Activated CD8-positive, alpha-beta memory T cell treated with anti-CD3 and anti-CD28 coated beads, Interleukin-2, amount 10 ng/mL, durations not matched to agents 7 days and 5 days (primary cell): ENCODE measurements at regions not wholly inside any gene's neighbourhood (a gene's known extent, or its start where the extent isn't known, plus 50 kb on each side); places are given as distances from the start of the nearest gene placed in this dataset.

Source experiments
- ATAC-seq: fragments of 150-1000 bp; cut with Tn5 transposase; one replicate; pipeline ENCODE4 v1.10.0; 2021; ENCODE audit warnings: moderate library complexity
- CTCF ChIA-PET: fragments of 350-600 bp; sonication (Branson Sonifier 250); formaldehyde crosslinking; loops from one replicate; lab custom pipeline; 2021; ENCODE audit warnings: antibody characterized with exemption; lab: Charles Lee
- DNase-seq: peaks from one replicate; pipeline ENCODE4 v3.0.0-alpha.2; 2020
- H3K27ac Mint-ChIP-seq: one replicate; pipeline ENCODE4 v1.8.0; 2021; ENCODE audit warnings: mild to moderate bottlenecking, mixed read lengths
- H3K27me3 Mint-ChIP-seq: one replicate; pipeline ENCODE4 v1.8.0; 2021; ENCODE audit warnings: mixed read lengths
- H3K36me3 Mint-ChIP-seq: one replicate; pipeline ENCODE4 v1.8.0; 2021; ENCODE audit warnings: mild to moderate bottlenecking, mixed read lengths
- H3K4me1 Mint-ChIP-seq: one replicate; pipeline ENCODE4 v1.8.0; 2021; ENCODE audit warnings: mixed read lengths
- H3K4me3 Mint-ChIP-seq: one replicate; pipeline ENCODE4 v1.8.0; 2021; ENCODE audit warnings: mild to moderate bottlenecking, moderate library complexity, mixed read lengths
- H3K9me3 Mint-ChIP-seq: one replicate; pipeline ENCODE4 v1.8.0; 2022; ENCODE audit warnings: low read depth, mixed read lengths

- Mint-ChIP-seq H3K36me3 (no peaks in the 10 kb centered on the region), H3K4me1 (no peaks in the 10 kb centered on the region), H3K9me3 (no peaks in the 10 kb centered on the region), H3K4me3 (no peak overlapping the region), H3K27ac (no peak overlapping the region), H3K27me3 (no peaks in the 10 kb centered on the region)
- ATAC-seq (no peak), DNase-seq (no peak)
- CTCF ChIA-PET = no interaction called here
Measured at GRCh38 chr7:45985902-45986301, 64.8 kb upstream of the IGFBP3 start.

- ATAC-seq (no peak), DNase-seq (no peak)
- Mint-ChIP-seq H3K4me1 (no peaks in the 10 kb centered on the region), H3K36me3 (no peaks in the 10 kb centered on the region), H3K27ac (no peak overlapping the region), H3K9me3 (no peaks in the 10 kb centered on the region), H3K27me3 (no peaks in the 10 kb centered on the region), H3K4me3 (no peak overlapping the region)
- CTCF ChIA-PET = interaction anchor here (0.8 kb wide), 1 partner anchor 8 kb away, joined by 3 read pairs; no protein-coding TSS in a partner anchor
Measured at GRCh38 chr7:45984386-45985295, 63.6 kb upstream of the IGFBP3 start.

- Mint-ChIP-seq H3K27me3 (no peaks in the 10 kb centered on the region), H3K4me3 (no peak overlapping the region), H3K27ac (no peak overlapping the region), H3K4me1 (no peaks in the 10 kb centered on the region), H3K9me3 (no peaks in the 10 kb centered on the region), H3K36me3 (no peaks in the 10 kb centered on the region)
- ATAC-seq (no peak), DNase-seq (no peak)
- CTCF ChIA-PET = no interaction called here
Measured at GRCh38 chr7:45983720-45984255, 62.7 kb upstream of the IGFBP3 start.

- Mint-ChIP-seq H3K4me1 (no peaks in the 10 kb centered on the region), H3K27ac (no peak overlapping the region), H3K9me3 (no peaks in the 10 kb centered on the region), H3K27me3 (no peaks in the 10 kb centered on the region), H3K4me3 (no peak overlapping the region), H3K36me3 (no peaks in the 10 kb centered on the region)
- ATAC-seq = no peak
- no peak for DNase-seq
- CTCF ChIA-PET = no interaction called here
Measured at GRCh38 chr7:45982907-45983719, 62.0 kb upstream of the IGFBP3 start.

GRCh38 chr7:45982132-45982531, 61.1 kb upstream of the IGFBP3 start:
- no peaks in the 10 kb centered on the region for H3K9me3 Mint-ChIP-seq

GRCh38 chr7:45980973-45981372, 59.9 kb upstream of the IGFBP3 start:
- ATAC-seq (no peak), DNase-seq (no peak)
- H3K4me3 Mint-ChIP-seq = no peak overlapping the region
- no peaks in the 10 kb centered on the region for H3K27me3 Mint-ChIP-seq
- no peak overlapping the region for H3K27ac Mint-ChIP-seq
- H3K36me3 Mint-ChIP-seq = no peaks in the 10 kb centered on the region
- CTCF ChIA-PET = no interaction called here
- no peaks in the 10 kb centered on the region for H3K9me3 Mint-ChIP-seq
- no peaks in the 10 kb centered on the region for H3K4me1 Mint-ChIP-seq

More at GRCh38 chr7:45982132-45982531, 61.1 kb upstream of the IGFBP3 start:
- CTCF ChIA-PET = no interaction called here
- Mint-ChIP-seq H3K4me1 (no peaks in the 10 kb centered on the region), H3K27me3 (no peaks in the 10 kb centered on the region), H3K36me3 (no peaks in the 10 kb centered on the region), H3K4me3 (no peak overlapping the region), H3K27ac (no peak overlapping the region)
- DNase-seq (no peak), ATAC-seq (no peak)

- DNase-seq (no peak), ATAC-seq (no peak)
- no peaks in the 10 kb centered on the region for H3K27me3 Mint-ChIP-seq
Measured at GRCh38 chr7:45980181-45980905, 59.3 kb upstream of the IGFBP3 start.

GRCh38 chr7:45979275-45980180, 58.5 kb upstream of the IGFBP3 start:
- no peaks in the 10 kb centered on the region for H3K36me3 Mint-ChIP-seq

More at GRCh38 chr7:45980181-45980905, 59.3 kb upstream of the IGFBP3 start:
- Mint-ChIP-seq H3K27ac (no peak overlapping the region), H3K4me1 (no peaks in the 10 kb centered on the region), H3K36me3 (no peaks in the 10 kb centered on the region), H3K4me3 (no peak overlapping the region), H3K9me3 (no peaks in the 10 kb centered on the region)
- CTCF ChIA-PET = no interaction called here

GRCh38 chr7:45978731-45979211, 57.7 kb upstream of the IGFBP3 start:
- no peaks in the 10 kb centered on the region for H3K27me3 Mint-ChIP-seq
- H3K36me3 Mint-ChIP-seq = no peaks in the 10 kb centered on the region
- no peak overlapping the region for H3K4me3 Mint-ChIP-seq
- CTCF ChIA-PET = no interaction called here
- DNase-seq = no peak
- H3K9me3 Mint-ChIP-seq = no peaks in the 10 kb centered on the region
- H3K4me1 Mint-ChIP-seq = no peaks in the 10 kb centered on the region
- no peak overlapping the region for H3K27ac Mint-ChIP-seq
- no peak for ATAC-seq

More at GRCh38 chr7:45979275-45980180, 58.5 kb upstream of the IGFBP3 start:
- no peak overlapping the region for H3K27ac Mint-ChIP-seq
- no peak overlapping the region for H3K4me3 Mint-ChIP-seq
- H3K9me3 Mint-ChIP-seq = no peaks in the 10 kb centered on the region
- no peaks in the 10 kb centered on the region for H3K27me3 Mint-ChIP-seq
- no peaks in the 10 kb centered on the region for H3K4me1 Mint-ChIP-seq
- ATAC-seq (no peak), DNase-seq (no peak)
- CTCF ChIA-PET = no interaction called here

GRCh38 chr7:45978010-45978681, 57.1 kb upstream of the IGFBP3 start:
- Mint-ChIP-seq H3K27ac (no peak overlapping the region), H3K36me3 (no peaks in the 10 kb centered on the region), H3K9me3 (no peaks in the 10 kb centered on the region), H3K27me3 (no peaks in the 10 kb centered on the region), H3K4me1 (no peaks in the 10 kb centered on the region), H3K4me3 (no peak overlapping the region)
- DNase-seq (no peak), ATAC-seq (no peak)
- CTCF ChIA-PET = no interaction called here

GRCh38 chr7:45977256-45977780, 56.2 kb upstream of the IGFBP3 start:
- Mint-ChIP-seq H3K27me3 (no peaks in the 10 kb centered on the region), H3K9me3 (no peaks in the 10 kb centered on the region), H3K4me3 (no peak overlapping the region), H3K27ac (no peak overlapping the region), H3K36me3 (no peaks in the 10 kb centered on the region), H3K4me1 (peaks cover 5% of the 10 kb centered on the region)
- ATAC-seq (no peak), DNase-seq (no peak)
- CTCF ChIA-PET = no interaction called here

- Mint-ChIP-seq H3K27ac (no peak overlapping the region), H3K9me3 (no peaks in the 10 kb centered on the region), H3K27me3 (no peaks in the 10 kb centered on the region), H3K4me3 (no peak overlapping the region), H3K36me3 (no peaks in the 10 kb centered on the region), H3K4me1 (peaks cover 5% of the 10 kb centered on the region)
- DNase-seq = no peak
- CTCF ChIA-PET = interaction anchor here (1.0 kb wide), 1 partner anchor 8 kb away, joined by 3 read pairs; no protein-coding TSS in a partner anchor
- ATAC-seq = no peak
Measured at GRCh38 chr7:45976485-45976856, 55.4 kb upstream of the IGFBP3 start.
